Peyer's patch (tissue), 4 donors: ENCODE measurements at regions not wholly inside any gene's neighbourhood (a gene's known extent, or its start where the extent isn't known, plus 50 kb on each side); places are given as distances from the start of the nearest gene placed in this dataset.

ENCODE experiments used
- DNase-seq, 3 donors: peaks; one replicate each; pipeline ENCODE4 v3.0.0-alpha.2; 2017 to 2019
- H3K27ac ChIP-seq, 4 donors: fragments of 200-600 bp; sonication (generic); one replicate each; pipeline ENCODE4 v1.5.1; 2016 to 2019
- H3K27me3 ChIP-seq, 2 donors: fragments of 200-600 bp; sonication (generic); one replicate each; pipeline ENCODE4 v1.5.1; 2019
- H3K36me3 ChIP-seq, 3 donors: fragments of 200-600 bp; sonication (generic); one replicate each; pipeline ENCODE4 v1.5.1; 2016 to 2019
- H3K4me1 ChIP-seq, 4 donors: fragments of 200-600 bp; sonication (generic); one replicate each; pipeline ENCODE4 v1.5.1; 2016 to 2019
- H3K4me3 ChIP-seq, 4 donors: fragments of 200-600 bp; sonication (generic); 1 replicate in 3 of 4; 2 replicates in 1 of 4; pipeline ENCODE4 v1.5.1; 2016 to 2019; ENCODE audit warnings: mild to moderate bottlenecking in 1 of 4
- H3K9me3 ChIP-seq, 4 donors: fragments of 200-600 bp; sonication (generic); one replicate each; pipeline ENCODE4 v1.5.1; 2016 to 2019; ENCODE audit warnings: mild to moderate bottlenecking in 1 of 4
- POLR2A ChIP-seq, 2 donors: fragments of 450-650 bp; IDR thresholded peaks; one replicate each; pipeline ENCODE4 v1.5.1; 2017; ENCODE audit warnings: antibody characterized with exemption in 2 of 2, mild to moderate bottlenecking in 2 of 2, moderate library complexity in 2 of 2
- TF ChIP-seq, protein P1 (sequence below), 6 experiments: fragments of 450-650 bp in 4 of 6; fragments of 200-600 bp in 2 of 6; sonication (generic) in 1 of 6; IDR thresholded peaks; one replicate each; pipeline ENCODE4 v1.5.1; 2017 to 2019; ENCODE audit warnings: antibody characterized with exemption in 6 of 6, mild to moderate bottlenecking in 3 of 6, moderate library complexity in 1 of 6

DNA sequence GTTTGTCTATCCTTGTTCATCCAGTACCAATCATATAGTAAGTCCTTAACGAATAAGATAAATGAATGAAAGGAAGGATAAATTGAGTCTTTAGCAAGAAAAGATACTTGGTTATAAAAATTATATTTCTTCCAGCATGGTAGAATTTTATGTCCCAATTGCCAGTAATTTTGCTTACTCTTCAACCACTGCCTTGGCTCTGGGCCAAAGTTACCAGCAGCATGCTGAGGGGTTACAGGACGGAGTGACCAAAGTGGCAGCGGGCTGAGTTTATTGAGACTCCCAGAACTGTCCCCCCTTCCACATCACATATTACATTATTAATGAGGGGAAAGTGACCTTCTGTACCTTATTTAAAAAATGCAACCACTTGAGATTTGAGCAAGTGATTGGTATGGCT is 121.7 kb downstream of the RASGEF1B start:
- H3K27ac ChIP-seq: no peak overlapping the region
- peaks cover 0 to 9% (median 0%) of the 10 kb centered on the region in 4 donors for H3K4me1 ChIP-seq
- TF ChIP-seq POLR2A (IDR thresholded peaks at IDR 0.05): no peak
- TF ChIP-seq, protein P1, sequence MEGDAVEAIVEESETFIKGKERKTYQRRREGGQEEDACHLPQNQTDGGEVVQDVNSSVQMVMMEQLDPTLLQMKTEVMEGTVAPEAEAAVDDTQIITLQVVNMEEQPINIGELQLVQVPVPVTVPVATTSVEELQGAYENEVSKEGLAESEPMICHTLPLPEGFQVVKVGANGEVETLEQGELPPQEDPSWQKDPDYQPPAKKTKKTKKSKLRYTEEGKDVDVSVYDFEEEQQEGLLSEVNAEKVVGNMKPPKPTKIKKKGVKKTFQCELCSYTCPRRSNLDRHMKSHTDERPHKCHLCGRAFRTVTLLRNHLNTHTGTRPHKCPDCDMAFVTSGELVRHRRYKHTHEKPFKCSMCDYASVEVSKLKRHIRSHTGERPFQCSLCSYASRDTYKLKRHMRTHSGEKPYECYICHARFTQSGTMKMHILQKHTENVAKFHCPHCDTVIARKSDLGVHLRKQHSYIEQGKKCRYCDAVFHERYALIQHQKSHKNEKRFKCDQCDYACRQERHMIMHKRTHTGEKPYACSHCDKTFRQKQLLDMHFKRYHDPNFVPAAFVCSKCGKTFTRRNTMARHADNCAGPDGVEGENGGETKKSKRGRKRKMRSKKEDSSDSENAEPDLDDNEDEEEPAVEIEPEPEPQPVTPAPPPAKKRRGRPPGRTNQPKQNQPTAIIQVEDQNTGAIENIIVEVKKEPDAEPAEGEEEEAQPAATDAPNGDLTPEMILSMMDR (IDR thresholded peaks at IDR 0.05): no peak
- H3K4me3 ChIP-seq: no peak overlapping the region
- no peaks in the 10 kb centered on the region for H3K36me3 ChIP-seq
- no peaks in the 10 kb centered on the region for H3K9me3 ChIP-seq
- H3K27me3 ChIP-seq: no peaks in the 10 kb centered on the region
- DNase-seq: no peak

DNA sequence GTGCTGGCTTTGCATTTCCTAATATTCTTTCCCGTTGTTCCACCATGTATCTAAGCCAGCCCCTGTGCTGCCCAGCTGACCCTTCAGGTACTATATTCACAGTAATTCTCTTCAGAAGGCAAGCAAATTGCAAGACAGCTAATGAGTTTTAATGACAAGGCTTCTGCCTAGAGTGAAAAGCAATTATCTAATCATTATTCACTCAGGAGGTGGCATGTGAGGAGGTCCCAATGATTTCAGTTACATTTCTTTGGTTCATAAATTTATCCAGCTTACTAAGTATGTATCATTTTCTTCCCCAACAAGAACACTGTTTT is 123.0 kb downstream of the RASGEF1B start:
- Histone ChIP-seq H3K4me3 (no peak overlapping the region), H3K4me1 (peaks cover 0 to 9% (median 0%) of the 10 kb centered on the region in 4 donors), H3K27me3 (no peaks in the 10 kb centered on the region), H3K9me3 (no peaks in the 10 kb centered on the region), H3K27ac (no peak overlapping the region), H3K36me3 (no peaks in the 10 kb centered on the region)
- no peak for DNase-seq
- TF ChIP-seq, protein P1 (IDR thresholded peaks at IDR 0.05): no peak
- no peak for TF ChIP-seq POLR2A (IDR thresholded peaks at IDR 0.05)

DNA sequence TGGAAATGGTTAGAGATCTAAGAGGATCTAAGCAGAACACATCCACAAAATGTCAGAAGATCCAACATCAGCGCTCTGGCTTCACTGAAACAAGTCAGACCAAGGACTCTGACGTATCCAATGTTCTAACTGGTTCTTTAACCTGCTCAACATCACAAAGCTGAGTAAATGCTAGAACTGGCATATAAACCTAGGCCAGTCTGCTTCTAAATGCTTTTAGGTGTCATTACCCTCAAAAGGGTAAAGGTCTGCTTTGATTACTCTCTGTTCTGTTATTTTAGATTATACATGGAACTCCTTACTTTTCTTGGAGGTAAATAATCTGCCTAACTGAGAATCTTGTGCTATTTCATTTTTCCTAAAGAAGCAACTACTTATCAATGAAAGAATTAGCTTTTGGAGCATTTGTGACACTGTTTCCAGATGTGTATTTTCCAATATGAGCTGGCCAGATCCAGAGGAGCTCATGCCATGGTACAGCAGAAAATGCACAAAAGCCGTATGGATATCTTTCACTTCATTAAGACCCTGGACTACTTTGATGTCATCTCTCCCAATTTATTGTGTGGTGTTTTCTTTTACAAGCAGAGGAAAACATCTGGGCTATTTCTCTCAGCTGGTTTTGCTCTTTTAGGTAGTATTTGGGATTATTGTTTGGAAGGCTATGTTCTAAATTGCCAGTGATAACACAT is 123.5 kb downstream of the RASGEF1B start:
- H3K4me3 ChIP-seq: no peak overlapping the region

DNA sequence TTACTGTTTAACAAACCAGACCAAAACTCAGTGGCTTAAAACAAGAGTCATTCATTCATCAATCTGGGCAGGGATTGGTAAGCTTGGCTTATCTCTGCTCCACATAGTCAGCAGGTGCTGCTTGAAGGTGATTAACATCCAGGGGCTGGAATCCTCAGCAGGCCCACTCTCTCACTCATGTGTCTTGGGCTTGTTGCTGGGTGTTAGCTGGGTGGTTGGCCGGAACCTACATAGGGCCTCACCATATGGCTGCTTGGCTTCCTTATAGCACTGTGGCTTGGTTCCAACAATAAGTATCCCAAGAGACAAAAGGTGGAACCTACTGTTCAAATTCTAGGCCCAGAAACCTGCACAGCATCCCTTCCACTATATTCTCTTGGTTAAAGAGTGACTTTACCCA is 125.0 kb downstream of the RASGEF1B start:
- no peak overlapping the region for H3K4me3 ChIP-seq
- H3K27ac ChIP-seq: no peak overlapping the region
- no peak for DNase-seq
- H3K27me3 ChIP-seq: no peaks in the 10 kb centered on the region
- no peaks in the 10 kb centered on the region for H3K9me3 ChIP-seq
- no peaks in the 10 kb centered on the region for H3K36me3 ChIP-seq
- TF ChIP-seq POLR2A (IDR thresholded peaks at IDR 0.05): no peak
- TF ChIP-seq, protein P1 (IDR thresholded peaks at IDR 0.05): no peak
- peaks cover 0 to 9% (median 0%) of the 10 kb centered on the region in 4 donors for H3K4me1 ChIP-seq

More for the DNA sequence above, 123.5 kb downstream of the RASGEF1B start:
- Histone ChIP-seq H3K27me3 (no peaks in the 10 kb centered on the region), H3K9me3 (no peaks in the 10 kb centered on the region), H3K36me3 (no peaks in the 10 kb centered on the region), H3K4me1 (peaks cover 0 to 9% (median 0%) of the 10 kb centered on the region in 4 donors), H3K27ac (peak overlapping the region in 1 of 4 donors; percentile 71)
- no peak for DNase-seq
- no peak for TF ChIP-seq POLR2A (IDR thresholded peaks at IDR 0.05)

DNA sequence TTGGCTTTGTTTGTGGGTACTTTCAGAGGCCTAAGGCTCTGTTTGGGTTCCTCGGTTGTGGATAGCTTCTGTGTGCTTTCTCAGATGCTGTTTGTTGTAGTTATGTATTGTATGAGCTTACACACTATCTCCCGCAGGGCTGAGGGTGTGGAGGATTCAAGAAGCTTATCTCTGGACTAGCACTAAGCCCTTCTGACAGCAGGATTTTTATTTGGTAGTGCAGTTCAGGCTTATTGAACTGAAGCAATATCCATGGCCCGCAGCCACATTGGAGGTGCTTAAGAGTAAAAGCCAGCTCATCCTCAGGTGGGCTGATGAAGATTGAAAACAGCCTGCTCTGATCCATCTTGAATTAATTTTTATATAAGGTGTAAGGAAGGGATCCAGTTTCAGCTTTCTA is 128.2 kb downstream of the RASGEF1B start:
- Histone ChIP-seq H3K4me3 (no peak overlapping the region), H3K27ac (no peak overlapping the region), H3K9me3 (no peaks in the 10 kb centered on the region), H3K27me3 (no peaks in the 10 kb centered on the region), H3K36me3 (no peaks in the 10 kb centered on the region), H3K4me1 (peaks cover 0 to 9% (median 0%) of the 10 kb centered on the region in 4 donors)
- no peak for DNase-seq
- TF ChIP-seq, protein P1 (IDR thresholded peaks at IDR 0.05): no peak
- no peak for TF ChIP-seq POLR2A (IDR thresholded peaks at IDR 0.05)

DNA sequence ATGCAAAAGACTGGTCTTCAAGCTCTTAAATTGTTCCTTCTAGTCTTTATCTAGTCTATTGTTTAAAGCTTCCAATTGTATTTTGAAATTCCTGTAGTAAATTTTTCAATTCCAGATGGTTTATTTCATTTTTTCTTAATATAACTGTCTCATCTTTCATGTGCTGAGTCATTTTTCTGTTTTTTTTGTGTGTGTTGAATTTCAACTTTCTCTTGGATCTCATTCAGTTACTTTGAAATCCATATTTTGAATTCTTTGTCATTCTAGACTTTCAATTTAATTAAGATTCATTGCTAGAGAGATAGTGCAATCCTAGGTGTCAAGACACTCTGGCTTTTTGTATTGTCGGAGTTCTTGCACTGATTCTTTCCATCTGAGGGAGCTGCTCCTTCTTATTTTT is 128.0 kb upstream of the PRKG2 start:
- H3K36me3 ChIP-seq: no peaks in the 10 kb centered on the region
- DNase-seq: no peak
- TF ChIP-seq, protein P1 (IDR thresholded peaks at IDR 0.05): no peak
- TF ChIP-seq POLR2A (IDR thresholded peaks at IDR 0.05): no peak
- no peak overlapping the region for H3K27ac ChIP-seq
- H3K27me3 ChIP-seq: no peaks in the 10 kb centered on the region
- no peak overlapping the region for H3K4me3 ChIP-seq
- H3K4me1 ChIP-seq: peaks cover 0 to 6% (median 0%) of the 10 kb centered on the region in 4 donors
- no peaks in the 10 kb centered on the region for H3K9me3 ChIP-seq
